Adrenal gland (tissue), 9 donors: ENCODE measurements at regions not wholly inside any gene's neighbourhood (a gene's known extent, or its start where the extent isn't known, plus 50 kb on each side); places are given as distances from the start of the nearest gene placed in this dataset.

Experiments used
- DNase-seq, 7 donors: peaks; one replicate each; pipeline ENCODE4 v3.0.0-alpha.2; 2019 to 2020
- H3K27ac ChIP-seq, 5 donors: fragments of 200-600 bp; sonication (generic) in 4 of 5; 1 replicate in 3 of 5; 2 replicates in 2 of 5; pipeline versions ENCODE4 v1.5.1 to v1.8.0; 2016 to 2020; ENCODE audit warnings: mild to moderate bottlenecking in 1 of 5
- H3K27me3 ChIP-seq: fragments of 200-600 bp; 2 replicates; pipeline ENCODE4 v1.8.0; 2021
- H3K36me3 ChIP-seq, 2 donors: fragments of 200-600 bp; replicated peaks in 1 of 2; 1 replicate in 1 of 2; 2 replicates in 1 of 2; pipeline versions ENCODE4 v1.5.1 to v1.8.0; 2018 to 2022
- H3K4me1 ChIP-seq, 2 donors: fragments of 200-600 bp; replicated peaks in 1 of 2; 1 replicate in 1 of 2; 2 replicates in 1 of 2; pipeline versions ENCODE4 v1.5.1 to v1.8.0; 2018 to 2021
- H3K4me3 ChIP-seq, 4 donors: fragments of 200-600 bp; sonication (generic) in 3 of 4; one replicate each; pipeline ENCODE4 v1.5.1; 2016 to 2018
- H3K9me3 ChIP-seq, 3 donors: fragments of 200-600 bp; sonication (generic) in 1 of 3; replicated peaks in 1 of 3; 1 replicate in 2 of 3; 2 replicates in 1 of 3; pipeline versions ENCODE4 v1.5.1 to v1.8.0; 2016 to 2021
- POLR2A ChIP-seq, 2 donors: fragments of 450-650 bp; IDR thresholded peaks; one replicate each; pipeline ENCODE4 v1.6.1; 2017; ENCODE audit warnings: antibody characterized with exemption in 2 of 2, mild to moderate bottlenecking in 2 of 2, moderate library complexity in 1 of 2
- WGBS, 4 donors: extraction: QIAGEN DNeasy Blood & Tissue Kit in 2 of 4; methylation state at CpG; one replicate each; pipeline versions ENCODE4 v1.1.5 to v1.1.7; 2013 to 2017; 5-methylcytosine and 5-hydroxymethylcytosine counted together
- intact Hi-C, 2 donors: fragments of 100-400 bp; cut with DNase I; formaldehyde crosslinking; loops; one replicate each; pipeline versions ENCODE4 v1.14.1 to v1.15.0; 2022 to 2023
- TF ChIP-seq, protein P1 (sequence below), 6 experiments: fragments of 450-650 bp in 4 of 6; fragments of 200-600 bp in 2 of 6; sonication (generic) in 1 of 6; IDR thresholded peaks; 1 replicate in 5 of 6; 2 replicates in 1 of 6; pipeline versions ENCODE4 v1.5.1 to v1.8.0; 2016 to 2021; ENCODE audit warnings: antibody characterized with exemption in 6 of 6, mild to moderate bottlenecking in 2 of 6, moderate library complexity in 1 of 6
- donor health status: healthy with polysubstance abuse.
- donor health status: Bipolar disorder and iron deficiency.
- donor health status: DM: yes; HTN: yes; CAD: no.
- donor health status: DM: no; HTN: no; CAD: no.
- donor health status: DM: no; HTN: no; CAD: no.

DNA sequence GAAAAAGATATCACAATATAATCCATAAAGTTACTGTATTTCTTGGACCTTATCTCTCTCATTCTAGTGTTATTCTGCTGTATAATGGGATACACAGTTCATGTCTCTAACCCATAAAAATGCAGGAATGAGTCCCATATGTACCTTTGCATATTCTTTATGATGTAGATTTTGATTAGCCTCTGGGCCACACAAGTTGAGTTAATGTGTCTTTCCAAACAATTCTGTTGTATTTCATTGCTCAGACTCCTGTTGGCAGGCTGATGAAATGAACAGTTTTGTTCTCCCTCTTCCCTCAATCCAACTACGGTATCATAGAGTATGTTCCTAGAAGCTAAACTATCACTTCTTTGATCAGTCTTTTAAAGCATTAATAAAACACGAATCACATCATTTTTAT, 113.2 kb upstream of the SATB2 start:
- TF ChIP-seq, protein P1, sequence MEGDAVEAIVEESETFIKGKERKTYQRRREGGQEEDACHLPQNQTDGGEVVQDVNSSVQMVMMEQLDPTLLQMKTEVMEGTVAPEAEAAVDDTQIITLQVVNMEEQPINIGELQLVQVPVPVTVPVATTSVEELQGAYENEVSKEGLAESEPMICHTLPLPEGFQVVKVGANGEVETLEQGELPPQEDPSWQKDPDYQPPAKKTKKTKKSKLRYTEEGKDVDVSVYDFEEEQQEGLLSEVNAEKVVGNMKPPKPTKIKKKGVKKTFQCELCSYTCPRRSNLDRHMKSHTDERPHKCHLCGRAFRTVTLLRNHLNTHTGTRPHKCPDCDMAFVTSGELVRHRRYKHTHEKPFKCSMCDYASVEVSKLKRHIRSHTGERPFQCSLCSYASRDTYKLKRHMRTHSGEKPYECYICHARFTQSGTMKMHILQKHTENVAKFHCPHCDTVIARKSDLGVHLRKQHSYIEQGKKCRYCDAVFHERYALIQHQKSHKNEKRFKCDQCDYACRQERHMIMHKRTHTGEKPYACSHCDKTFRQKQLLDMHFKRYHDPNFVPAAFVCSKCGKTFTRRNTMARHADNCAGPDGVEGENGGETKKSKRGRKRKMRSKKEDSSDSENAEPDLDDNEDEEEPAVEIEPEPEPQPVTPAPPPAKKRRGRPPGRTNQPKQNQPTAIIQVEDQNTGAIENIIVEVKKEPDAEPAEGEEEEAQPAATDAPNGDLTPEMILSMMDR (IDR thresholded peaks at IDR 0.05), result no peak
- TF ChIP-seq POLR2A (IDR thresholded peaks at IDR 0.05), result no peak
- no peaks in the 10 kb centered on the region for H3K36me3 ChIP-seq
- intact Hi-C loops, result no loop called here

GRCh38 chr2:199569336-199569735, 111.6 kb upstream of the SATB2 start:
- intact Hi-C loops, result no loop called here
- 26 to 35% (median 29%) methylated on average over 1 of the region's 1 CpG for WGBS, 4 donors
- no peaks in the 10 kb centered on the region for H3K9me3 ChIP-seq

More for the DNA sequence above, 113.2 kb upstream of the SATB2 start:
- 73 to 85% (median 78%) methylated on average over 2 of the region's 2 CpGs for WGBS, 4 donors
- DNase-seq, result no peak
- Histone ChIP-seq H3K27ac (no peak overlapping the region), H3K4me3 (no peak overlapping the region), H3K9me3 (no peaks in the 10 kb centered on the region), H3K4me1 (no peaks in the 10 kb centered on the region), H3K27me3 (no peaks in the 10 kb centered on the region)

DNA sequence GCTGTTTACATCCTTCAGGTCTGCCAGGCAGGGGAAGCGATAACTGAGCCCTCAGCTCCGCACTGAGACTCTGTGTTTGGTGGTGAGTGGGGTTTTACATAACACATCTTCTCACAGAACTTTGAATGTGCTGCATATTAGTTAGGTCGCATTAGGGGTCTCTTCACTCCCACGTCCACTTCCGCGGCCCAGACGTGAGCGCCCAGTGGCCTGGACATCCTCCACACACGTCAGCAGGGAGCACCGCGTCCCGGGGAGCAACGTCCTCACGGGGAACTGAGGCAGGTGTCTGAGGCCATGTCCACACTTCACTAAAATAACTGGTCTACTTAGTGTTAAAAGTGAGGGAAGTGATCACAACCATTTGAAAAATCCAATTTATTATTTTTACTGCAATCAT, 100.4 kb upstream of the SATB2 start:
- no peak for TF ChIP-seq POLR2A (IDR thresholded peaks at IDR 0.05)
- TF ChIP-seq, protein P1 (IDR thresholded peaks at IDR 0.05), result no peak
- intact Hi-C loops, result no loop called here
- H3K4me1 ChIP-seq, result no peaks in the 10 kb centered on the region

More at GRCh38 chr2:199569336-199569735, 111.6 kb upstream of the SATB2 start:
- TF ChIP-seq, protein P1 (IDR thresholded peaks at IDR 0.05), result no peak
- no peak for TF ChIP-seq POLR2A (IDR thresholded peaks at IDR 0.05)
- Histone ChIP-seq H3K36me3 (no peaks in the 10 kb centered on the region), H3K27ac (no peak overlapping the region), H3K4me1 (no peaks in the 10 kb centered on the region), H3K27me3 (peaks cover 3% of the 10 kb centered on the region), H3K4me3 (no peak overlapping the region)
- no peak for DNase-seq

GRCh38 chr2:199556527-199557285, 99.0 kb upstream of the SATB2 start:
- Histone ChIP-seq H3K27ac (no peak overlapping the region), H3K4me1 (no peaks in the 10 kb centered on the region), H3K9me3 (no peaks in the 10 kb centered on the region), H3K4me3 (no peak overlapping the region), H3K27me3 (no peaks in the 10 kb centered on the region), H3K36me3 (no peaks in the 10 kb centered on the region)
- intact Hi-C loops, result no loop called here
- TF ChIP-seq, protein P1 (IDR thresholded peaks at IDR 0.05), result no peak
- TF ChIP-seq POLR2A (IDR thresholded peaks at IDR 0.05), result no peak
- WGBS, 4 donors, result 81 to 88% (median 82%) methylated on average over 11 to 12 of the region's 12 CpGs
- no peak for DNase-seq

More for the DNA sequence above, 100.4 kb upstream of the SATB2 start:
- Histone ChIP-seq H3K27me3 (no peaks in the 10 kb centered on the region), H3K4me3 (no peak overlapping the region), H3K36me3 (no peaks in the 10 kb centered on the region), H3K9me3 (no peaks in the 10 kb centered on the region), H3K27ac (no peak overlapping the region)
- no peak for DNase-seq
- WGBS, 4 donors, result 84 to 94% (median 92%) methylated on average over 13 to 14 of the region's 14 CpGs
